ENCODE measurements at regions not wholly inside any gene's neighbourhood (a gene's known extent, or its start where the extent isn't known, plus 50 kb on each side); places are given as distances from the start of the nearest gene placed in this dataset.

DNA sequence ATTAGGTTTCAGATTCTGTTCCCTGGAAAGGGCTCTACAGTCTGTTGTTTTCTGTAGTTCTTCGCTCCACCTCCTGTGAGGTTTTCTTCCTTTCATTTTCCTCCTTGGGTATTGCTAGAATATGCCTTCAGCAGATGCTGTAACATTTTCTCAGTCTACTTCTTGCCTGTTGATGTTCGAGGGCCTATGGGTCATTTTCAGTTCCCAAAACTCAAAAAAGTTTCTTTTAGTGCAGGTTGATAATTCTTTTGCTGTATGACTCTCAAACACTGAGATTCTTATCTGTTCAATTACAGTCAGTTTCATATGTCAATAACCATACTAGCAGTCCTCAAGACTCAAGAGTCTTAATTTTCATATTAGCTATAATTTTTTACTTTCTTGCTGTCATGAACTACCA, 268.3 kb downstream of the RFC3 start:
- Histone ChIP-seq H3K27ac (no peak overlapping the region), H3K27me3 (no peaks in the 10 kb centered on the region), H3K36me3 (no peaks in the 10 kb centered on the region), H3K4me1 (no peaks in the 10 kb centered on the region), H3K9me3 (peaks cover 0 to 6% (median 0%) of the 10 kb centered on the region in 12 donors), H3K4me3 (no peak overlapping the region)
- 86 to 97% (median 95%) methylated on average over 2 of the region's 2 CpGs for WGBS, 4 donors
- intact Hi-C loops (cut with DNase I) = no loop called here
- DNase-seq (no peak), ATAC-seq (no peak)
- no peak for TF ChIP-seq POLR2A (IDR thresholded peaks at IDR 0.05)
- TF ChIP-seq, protein P1, sequence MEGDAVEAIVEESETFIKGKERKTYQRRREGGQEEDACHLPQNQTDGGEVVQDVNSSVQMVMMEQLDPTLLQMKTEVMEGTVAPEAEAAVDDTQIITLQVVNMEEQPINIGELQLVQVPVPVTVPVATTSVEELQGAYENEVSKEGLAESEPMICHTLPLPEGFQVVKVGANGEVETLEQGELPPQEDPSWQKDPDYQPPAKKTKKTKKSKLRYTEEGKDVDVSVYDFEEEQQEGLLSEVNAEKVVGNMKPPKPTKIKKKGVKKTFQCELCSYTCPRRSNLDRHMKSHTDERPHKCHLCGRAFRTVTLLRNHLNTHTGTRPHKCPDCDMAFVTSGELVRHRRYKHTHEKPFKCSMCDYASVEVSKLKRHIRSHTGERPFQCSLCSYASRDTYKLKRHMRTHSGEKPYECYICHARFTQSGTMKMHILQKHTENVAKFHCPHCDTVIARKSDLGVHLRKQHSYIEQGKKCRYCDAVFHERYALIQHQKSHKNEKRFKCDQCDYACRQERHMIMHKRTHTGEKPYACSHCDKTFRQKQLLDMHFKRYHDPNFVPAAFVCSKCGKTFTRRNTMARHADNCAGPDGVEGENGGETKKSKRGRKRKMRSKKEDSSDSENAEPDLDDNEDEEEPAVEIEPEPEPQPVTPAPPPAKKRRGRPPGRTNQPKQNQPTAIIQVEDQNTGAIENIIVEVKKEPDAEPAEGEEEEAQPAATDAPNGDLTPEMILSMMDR (IDR thresholded peaks at IDR 0.05) = no peak

- WGBS, 4 donors = 92 to 98% (median 94%) methylated on average over 4 of the region's 4 CpGs
- no peaks in the 10 kb centered on the region for H3K36me3 ChIP-seq
- TF ChIP-seq, protein P1 (IDR thresholded peaks at IDR 0.05) = no peak
- TF ChIP-seq POLR2A (IDR thresholded peaks at IDR 0.05) = no peak
- intact Hi-C loops (cut with DNase I) = no loop called here
- H3K27ac ChIP-seq = no peak overlapping the region
- no peaks in the 10 kb centered on the region for H3K27me3 ChIP-seq
- H3K9me3 ChIP-seq = peaks cover 0 to 6% (median 0%) of the 10 kb centered on the region in 12 donors
- DNase-seq = no peak
- ATAC-seq = no peak
- H3K4me3 ChIP-seq = no peak overlapping the region
- no peaks in the 10 kb centered on the region for H3K4me1 ChIP-seq
Measured at GRCh38 chr13:34087791-34088190, 269.8 kb downstream of the RFC3 start.

DNA sequence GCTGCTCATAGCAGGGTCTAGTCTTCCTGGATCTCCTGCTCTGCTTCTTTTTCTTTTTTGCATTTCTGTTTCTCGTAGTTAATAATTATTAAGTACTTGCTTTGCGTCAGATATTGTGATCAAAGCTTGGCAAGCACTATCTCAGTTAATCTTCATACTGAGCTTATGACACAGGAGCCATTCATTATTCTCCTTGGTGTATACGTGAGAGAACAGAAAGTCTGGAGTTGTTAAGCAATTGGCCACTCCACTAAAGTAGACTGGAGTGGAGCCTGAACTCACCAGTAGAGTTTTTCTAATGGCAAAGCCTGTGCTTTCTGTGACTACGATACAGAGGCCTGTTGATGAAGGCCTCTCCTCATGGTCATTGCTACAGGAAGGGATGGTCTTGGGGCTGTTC, 285.9 kb downstream of the RFC3 start:
- DNase-seq (no peak), ATAC-seq (no peak)
- Histone ChIP-seq H3K9me3 (peaks cover 0 to 5% (median 0%) of the 10 kb centered on the region in 12 donors), H3K4me3 (no peak overlapping the region), H3K27ac (no peak overlapping the region), H3K36me3 (no peaks in the 10 kb centered on the region), H3K4me1 (no peaks in the 10 kb centered on the region), H3K27me3 (no peaks in the 10 kb centered on the region)
- intact Hi-C loops (cut with DNase I) = no loop called here
- 82 to 95% (median 88%) methylated on average over 4 of the region's 4 CpGs for WGBS, 4 donors
- TF ChIP-seq POLR2A (IDR thresholded peaks at IDR 0.05) = no peak
- TF ChIP-seq, protein P1 (IDR thresholded peaks at IDR 0.05) = no peak

- no peak for DNase-seq
- 85 to 94% (median 88%) methylated on average over 4 of the region's 4 CpGs for WGBS, 4 donors
Measured at GRCh38 chr13:34104853-34105252, 286.9 kb downstream of the RFC3 start.

More at GRCh38 chr13:34104853-34105252, 286.9 kb downstream of the RFC3 start:
- Histone ChIP-seq H3K4me1 (no peaks in the 10 kb centered on the region), H3K36me3 (no peaks in the 10 kb centered on the region), H3K27ac (no peak overlapping the region), H3K4me3 (no peak overlapping the region), H3K27me3 (no peaks in the 10 kb centered on the region), H3K9me3 (peaks cover 0 to 14% (median 5%) of the 10 kb centered on the region in 12 donors)
- TF ChIP-seq, protein P1 (IDR thresholded peaks at IDR 0.05) = no peak
- no peak for TF ChIP-seq POLR2A (IDR thresholded peaks at IDR 0.05)
- intact Hi-C loops (cut with DNase I) = no loop called here
- no peak for ATAC-seq

All from heart left ventricle (tissue), 16 donors.